RPMI8226 (cell line): ENCODE measurements at regions not wholly inside any gene's neighbourhood (a gene's known extent, or its start where the extent isn't known, plus 50 kb on each side); places are given as distances from the start of the nearest gene placed in this dataset.
"Not testable (repeated sequence)": the region's sequence is repeated elsewhere in the genome, so short reads cannot be mapped to it uniquely, and the experiment has no call there.

Experiments used
- DNase-seq: peaks from one replicate; pipeline ENCODE4 v3.0.0-alpha.2; 2015

DNA sequence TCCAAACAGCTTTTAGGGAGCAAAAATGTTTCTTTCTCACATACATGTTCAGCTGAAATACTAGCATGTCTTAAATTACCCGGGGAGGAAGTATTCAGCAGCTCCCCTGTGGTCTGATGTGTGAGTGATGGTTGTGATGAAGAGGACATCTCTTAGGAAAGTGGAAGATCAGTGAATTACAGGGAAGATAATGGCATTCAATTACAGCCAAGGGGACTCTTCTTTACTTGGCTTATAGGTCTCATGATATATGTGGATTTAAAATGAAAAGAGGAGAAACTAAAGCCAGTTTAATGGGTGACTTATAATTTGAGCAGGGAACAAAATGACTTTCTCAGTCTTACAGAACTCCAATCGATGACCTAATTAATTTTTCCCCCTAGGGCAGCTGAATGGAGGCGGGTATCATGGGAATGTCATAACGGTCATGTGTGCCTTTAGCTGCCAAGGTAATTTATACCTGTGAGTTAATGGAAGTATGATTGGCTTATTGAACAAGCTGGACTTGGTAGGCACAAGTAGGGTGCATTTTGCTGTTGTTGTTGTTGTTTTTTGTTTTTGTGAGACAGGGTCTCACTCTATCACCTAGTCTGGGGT is 198.8 kb downstream of the HIPK3 start:
- no peak for DNase-seq

DNA sequence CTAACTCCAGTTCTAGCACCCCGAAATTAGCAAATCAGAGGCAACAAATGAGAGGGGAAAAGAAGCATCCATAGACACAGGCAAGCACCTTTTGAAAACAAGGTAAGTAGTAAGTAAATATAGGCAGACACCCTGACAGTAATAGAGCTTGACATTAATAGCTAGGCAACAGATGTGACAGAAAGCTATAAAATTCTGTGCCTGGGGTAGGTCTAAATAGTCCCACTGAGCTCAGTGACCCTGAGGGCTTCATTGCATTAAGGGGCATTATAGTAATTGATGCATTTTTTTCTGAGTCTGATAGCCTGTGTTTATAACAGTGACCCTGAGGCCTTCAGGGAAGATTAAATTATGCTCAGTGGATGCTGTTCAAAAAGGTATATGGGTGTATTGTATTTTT is 197.1 kb downstream of the HIPK3 start:
- no peak for DNase-seq

DNA sequence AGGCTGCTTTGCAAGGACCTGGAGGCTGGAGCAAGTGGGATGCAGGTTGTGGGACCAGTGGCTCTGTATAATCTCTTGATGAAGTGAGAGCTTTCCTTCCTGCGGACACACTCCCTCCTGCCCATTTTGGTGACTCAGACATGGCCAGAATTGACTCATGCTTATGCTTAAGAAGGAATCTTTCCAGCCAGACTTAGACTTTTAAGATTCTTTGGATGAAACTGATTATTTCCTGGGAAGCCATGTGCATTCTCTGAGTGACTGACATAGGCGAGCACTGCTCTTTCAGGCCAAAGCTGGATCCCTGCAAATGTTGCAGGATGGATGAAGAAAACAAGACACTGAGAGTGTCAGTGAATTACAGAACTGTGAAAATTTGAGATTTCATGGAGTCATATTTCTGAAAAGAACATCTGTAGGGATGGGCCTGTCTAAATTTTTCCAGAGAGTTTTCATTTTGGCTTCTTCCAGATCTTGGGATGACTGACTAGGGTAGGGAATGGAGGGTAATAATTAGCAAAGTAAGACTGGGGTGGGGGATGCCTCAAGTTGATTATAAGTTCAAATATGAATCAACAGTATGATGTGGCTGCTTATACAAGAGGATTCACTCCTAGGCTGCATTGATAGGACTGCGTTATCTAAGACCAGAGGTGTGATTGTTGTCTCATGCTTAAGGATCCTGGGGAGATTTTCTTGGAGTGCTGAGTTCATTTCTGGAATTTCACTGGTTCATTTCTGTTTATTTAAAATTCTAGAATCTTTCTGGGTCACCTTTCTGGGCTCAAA is 195.8 kb downstream of the HIPK3 start:
- DNase-seq: no peak

DNA sequence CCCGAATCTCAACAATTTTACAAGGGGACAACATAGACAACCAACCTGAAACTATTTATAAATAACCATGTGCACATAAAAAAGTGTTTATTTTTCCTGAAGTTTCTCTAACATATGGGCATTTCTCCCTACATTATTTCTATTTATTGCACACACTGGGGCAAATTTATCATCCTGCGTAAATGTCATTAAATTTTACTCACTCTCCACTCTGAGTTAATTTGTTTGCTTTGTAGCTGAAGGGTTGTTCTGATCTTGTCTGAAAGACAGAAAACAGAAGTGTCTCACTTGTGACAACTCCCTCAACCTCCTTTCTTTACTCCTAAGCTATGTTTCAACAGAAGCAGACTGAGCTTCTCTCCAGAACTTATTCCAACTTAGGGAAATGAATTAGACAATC is 194.2 kb downstream of the HIPK3 start:
- DNase-seq: no peak

DNA sequence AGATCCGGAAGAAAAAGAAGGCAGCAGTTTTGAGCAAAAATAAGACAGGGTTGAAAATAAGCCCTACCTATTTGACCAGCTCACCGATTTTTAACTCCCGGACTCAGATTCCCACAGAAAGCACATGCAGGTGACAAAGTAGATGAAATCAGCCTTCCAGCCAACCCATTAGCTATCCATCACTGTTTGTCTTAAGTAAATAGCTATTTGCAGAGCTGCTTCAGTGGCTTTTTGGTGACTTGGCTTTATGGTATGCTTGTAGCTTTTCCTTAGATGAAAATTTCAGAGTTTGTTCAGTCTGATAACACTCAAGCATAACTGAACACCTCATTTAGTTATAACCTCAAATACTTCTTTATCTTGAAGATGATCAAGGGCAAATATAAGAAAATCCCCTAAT is 192.6 kb downstream of the HIPK3 start:
- DNase-seq: no peak

DNA sequence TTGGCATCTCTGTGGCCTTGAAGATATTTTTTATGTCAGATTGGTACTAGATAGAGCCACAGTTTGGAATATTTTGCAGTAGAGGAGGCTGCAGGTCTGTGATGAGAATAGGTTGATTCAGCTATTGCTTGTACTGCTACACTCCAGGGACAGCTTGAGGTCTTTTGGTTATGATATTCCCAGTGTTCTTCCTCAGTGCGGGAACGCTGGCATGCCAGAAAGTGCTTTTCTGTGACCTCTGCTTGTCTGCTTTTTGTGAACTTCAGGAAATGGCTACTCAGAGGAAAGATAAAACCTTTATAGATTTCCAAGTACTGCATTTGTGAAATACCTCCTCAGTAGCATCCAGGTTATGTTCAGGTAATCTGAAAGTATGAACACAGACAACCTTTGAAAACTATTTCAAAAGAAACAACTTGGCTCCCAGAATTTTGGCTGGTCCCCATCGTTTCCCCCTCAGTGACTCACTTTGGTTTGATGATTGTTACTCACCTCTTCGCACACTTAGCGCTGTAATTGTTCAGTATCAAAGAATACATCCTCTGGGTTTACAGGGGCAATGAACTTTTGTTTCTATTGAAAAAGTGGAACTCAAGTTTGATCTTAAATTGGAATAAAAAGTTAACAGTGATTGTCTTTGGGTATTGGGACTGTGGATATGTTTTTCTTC is 191.4 kb downstream of the HIPK3 start:
- no peak for DNase-seq

DNA sequence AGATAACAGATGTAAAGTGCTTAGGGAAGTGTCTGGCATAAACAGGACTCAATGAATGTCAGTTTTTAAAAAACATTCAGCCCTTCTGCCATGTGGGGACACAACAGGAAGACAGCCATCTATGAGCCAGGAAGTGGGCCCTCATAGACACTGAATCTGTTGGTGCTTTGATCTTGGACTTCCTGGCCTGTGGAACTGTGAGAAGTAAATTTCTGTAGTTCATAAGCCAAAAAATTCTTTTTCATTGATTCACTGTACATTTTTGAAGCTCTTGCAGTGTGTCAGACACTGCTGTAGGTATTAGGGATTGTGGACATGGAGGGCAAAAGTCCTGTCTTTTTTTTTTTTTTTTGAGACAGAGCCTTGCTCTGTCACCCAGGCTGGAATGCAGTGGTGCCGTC is 188.6 kb downstream of the HIPK3 start:
- DNase-seq: no peak

DNA sequence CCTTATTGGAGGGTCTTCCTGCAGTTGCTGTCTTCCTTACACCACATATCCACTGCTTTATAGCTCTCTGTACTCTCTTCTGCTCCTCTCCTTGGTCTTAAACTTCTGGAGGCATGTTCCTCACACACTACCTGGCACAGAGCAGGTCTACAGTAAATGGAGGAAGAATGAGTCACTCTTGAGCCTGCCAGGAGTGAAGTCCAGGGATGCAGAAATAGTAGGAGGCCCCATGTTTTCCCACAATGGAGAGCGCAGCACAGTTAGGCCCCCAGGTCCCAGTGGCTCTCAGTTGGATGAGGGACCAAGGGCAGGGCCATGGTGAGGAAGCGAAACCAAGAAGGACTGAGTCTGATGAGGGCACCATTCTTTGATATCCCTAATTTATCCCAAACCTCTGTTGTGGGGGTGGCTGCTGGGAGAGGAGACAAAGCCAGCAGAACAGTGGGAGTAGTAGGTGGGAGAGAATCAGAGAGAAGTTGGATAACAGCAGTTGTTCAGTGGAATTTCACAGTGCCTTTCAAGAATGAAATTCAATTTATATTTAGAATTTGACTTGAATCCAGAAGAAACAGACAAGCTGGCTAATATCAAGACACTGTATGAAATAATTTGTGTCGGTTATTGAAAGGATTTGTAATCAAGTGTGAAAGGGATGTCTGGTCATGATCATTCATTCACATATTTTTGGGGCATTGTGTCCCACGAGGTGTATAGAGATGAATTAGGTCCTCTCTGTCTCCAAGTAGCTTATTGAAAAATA is 187.8 kb downstream of the HIPK3 start:
- no peak for DNase-seq

DNA sequence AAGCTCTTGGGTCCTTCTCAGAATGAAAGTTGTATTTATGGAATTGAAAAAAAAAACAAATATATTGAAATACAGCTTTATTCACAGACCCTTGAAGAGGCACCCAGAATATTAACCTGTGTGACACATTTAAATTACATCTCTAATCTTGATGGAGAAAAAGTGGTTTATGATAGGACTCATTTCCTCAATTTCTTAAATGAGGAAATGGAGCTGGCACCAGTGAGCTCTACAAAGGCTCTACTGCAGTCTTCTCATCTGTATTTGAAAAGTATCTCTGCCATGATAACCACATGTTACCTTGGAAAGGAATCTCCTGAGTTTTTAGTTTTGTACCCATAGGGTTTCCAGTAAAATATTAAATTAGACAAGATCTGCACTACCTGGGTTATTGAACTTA is 186.5 kb downstream of the HIPK3 start:
- no peak for DNase-seq

DNA sequence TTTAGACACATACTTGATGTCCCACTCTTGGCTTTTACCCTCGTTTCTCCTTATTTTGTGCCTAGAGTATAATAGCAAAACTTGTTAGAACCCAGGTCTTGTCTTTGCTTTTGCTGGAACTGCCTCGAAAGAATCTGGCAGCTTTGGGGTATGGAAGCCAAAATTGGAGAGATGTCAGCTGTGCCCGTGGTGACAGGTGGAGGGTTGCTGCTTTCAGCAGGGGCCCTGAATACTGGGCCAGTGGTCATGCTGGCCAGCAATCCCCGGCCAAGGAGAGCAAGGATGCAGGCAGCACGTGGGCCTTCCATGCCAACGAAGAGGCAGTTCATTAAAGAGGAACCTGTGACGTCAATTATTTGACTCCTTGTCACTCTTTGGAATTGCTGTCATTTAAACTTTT is 181.1 kb downstream of the HIPK3 start:
- no peak for DNase-seq

DNA sequence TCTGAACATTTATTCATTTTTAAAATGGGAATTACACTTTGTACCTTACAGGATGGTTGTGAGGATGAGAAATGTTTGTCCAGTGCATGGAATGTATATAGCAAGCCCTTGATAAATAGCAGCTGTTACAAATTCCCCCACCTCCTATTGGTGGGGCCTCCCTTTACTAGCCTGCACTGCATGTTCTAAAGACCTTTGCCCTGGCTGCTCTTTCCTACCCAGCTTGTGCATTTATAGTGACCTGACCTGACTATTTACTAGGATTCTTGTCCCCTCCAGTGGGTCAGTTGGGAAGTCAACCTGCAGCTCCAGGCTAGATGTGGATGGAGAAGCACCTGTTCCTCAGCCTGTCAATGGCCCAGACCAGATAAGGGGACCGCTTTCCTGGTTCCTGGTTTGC is 180.3 kb downstream of the HIPK3 start:
- no peak for DNase-seq

DNA sequence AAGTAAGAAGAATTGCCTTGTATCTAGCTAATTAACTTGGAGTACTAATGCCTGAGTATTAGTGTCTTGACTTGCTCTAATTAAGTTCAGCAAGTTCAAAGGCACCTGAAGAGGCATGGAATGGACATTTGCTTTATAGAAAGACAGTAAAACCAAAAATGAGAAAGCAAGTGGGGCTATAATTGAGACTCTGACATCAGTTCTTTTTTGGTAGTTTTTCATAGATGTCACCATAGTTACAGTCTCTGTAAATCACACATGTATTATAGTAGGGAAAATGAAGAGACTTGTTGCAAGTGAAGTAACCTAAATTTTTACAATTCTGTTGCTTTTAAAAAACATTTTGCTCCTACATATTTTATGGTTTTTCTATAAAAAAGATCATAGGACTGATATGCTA is 178.0 kb downstream of the HIPK3 start:
- DNase-seq: no peak

DNA sequence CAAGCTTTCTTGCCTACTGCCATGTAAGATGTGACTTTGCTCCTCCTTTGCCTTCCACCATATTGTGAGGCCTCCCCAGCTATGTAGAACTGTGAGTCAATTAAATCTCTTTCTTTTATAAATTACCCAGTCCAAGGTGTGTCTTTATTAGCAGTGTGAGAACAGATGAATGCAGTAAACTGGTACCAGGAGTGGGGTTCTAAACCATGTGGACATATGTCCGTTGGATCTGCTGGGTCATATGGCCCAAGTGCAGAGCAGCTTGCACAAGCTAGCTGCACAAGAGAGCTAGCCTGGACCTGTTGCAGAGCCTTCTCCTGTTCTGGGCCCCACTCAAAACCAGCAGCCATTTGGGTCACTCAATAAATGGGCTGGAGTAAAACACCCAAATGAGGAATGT is 177.1 kb downstream of the HIPK3 start:
- DNase-seq: no peak

DNA sequence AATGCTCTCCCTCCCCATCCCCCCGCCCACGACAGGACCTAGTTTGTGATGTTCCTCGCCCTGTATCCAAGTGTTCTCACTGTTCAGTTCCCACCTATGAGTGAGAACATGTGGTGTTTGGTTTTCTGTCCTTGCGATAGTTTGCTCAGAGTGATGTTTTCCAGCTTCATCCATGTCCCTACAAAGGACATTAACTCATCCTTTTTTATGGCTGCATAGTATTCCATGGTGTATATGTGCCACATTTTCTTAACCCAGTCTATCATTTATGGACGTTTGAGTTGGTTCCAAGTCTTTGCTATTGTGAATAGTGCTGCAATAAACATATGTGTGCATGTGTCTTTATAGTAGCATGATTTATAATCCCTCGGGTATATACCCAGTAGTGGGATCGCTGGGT is 171.3 kb downstream of the HIPK3 start:
- not testable (repeated sequence) for DNase-seq

DNA sequence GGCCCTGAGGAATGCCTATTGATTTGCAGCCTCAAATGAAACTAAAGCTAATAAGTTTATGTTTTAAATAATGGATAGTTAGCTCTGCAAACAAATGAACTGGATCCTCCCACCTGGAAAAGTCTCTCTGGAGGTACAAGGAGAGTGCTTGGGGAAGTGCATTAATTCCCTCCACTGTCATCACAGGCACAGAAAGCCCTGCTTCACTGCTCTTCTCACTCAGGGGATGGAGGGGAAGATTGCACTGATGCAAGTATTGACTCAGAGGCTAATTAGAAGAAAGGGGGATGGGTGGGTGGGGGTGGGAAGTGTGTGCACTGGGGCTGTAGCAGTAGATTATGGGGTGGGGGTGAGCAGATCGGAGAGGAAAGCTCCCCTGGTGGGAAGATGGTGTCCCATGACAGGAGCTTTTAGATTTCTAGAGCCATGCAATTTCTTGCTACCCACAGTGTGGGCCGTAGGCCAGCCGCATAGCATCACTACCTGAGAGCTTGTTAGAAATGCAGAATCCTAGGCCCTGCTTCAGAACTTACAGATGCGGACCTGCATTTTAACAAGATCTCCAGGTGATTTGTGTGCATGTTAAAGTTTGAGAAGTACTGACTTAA is 163.9 kb downstream of the HIPK3 start:
- no peak for DNase-seq

DNA sequence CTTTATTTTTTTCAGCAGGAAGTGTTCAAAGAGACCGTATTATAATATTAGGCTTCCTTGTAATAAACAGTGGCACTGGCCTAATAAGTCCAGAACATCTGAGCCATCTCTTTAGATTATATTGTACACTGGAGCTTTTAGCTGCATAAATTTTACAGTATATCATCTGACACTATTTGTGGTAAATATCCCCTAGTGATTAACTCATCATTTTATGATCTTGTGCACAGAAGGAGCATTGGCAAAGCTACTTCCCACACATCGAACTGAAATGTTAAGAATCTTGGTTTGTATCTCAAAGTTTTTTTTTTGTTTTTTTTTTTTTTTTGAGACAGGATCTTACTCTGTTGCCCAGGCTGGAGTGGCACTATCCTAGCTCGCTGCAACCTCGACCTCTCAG is 162.7 kb downstream of the HIPK3 start:
- DNase-seq: no peak

DNA sequence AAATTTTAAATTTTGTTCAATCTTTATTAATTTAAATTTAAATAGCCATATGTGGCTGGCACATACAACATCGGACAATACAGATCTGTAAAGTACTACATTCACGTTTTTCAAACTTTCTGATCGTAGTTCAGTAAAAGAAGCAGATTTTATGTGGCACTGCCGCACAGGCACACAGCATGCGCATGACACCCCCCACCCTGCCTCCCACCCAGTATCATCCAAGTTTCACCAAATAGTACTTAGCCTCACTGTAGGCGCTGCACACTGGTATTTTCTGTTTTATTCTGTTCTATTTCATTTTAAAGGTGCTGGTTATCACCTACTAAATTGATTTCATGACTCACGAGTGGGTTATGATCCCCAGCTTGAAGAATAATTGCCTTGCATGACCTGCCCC is 159.9 kb downstream of the HIPK3 start:
- no peak for DNase-seq

DNA sequence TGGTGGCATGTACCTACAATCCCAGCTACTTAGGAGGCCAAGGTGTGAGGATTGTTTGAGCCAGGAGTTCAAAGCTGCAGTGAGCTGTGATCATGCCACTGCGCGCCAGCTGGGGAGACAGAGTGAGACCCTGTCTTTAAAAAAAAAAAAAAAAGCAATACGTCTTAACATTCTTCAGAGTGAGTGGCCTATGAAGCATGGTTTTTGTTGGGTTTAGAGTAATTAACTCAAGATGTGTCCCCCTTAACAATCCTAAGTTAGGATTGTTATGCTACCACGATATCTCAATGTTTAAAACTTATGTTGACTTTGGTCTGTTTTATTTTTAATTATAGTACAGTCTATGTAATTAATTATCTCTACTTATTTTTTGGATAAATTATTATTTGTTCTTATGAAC is 156.1 kb downstream of the HIPK3 start:
- DNase-seq: no peak

DNA sequence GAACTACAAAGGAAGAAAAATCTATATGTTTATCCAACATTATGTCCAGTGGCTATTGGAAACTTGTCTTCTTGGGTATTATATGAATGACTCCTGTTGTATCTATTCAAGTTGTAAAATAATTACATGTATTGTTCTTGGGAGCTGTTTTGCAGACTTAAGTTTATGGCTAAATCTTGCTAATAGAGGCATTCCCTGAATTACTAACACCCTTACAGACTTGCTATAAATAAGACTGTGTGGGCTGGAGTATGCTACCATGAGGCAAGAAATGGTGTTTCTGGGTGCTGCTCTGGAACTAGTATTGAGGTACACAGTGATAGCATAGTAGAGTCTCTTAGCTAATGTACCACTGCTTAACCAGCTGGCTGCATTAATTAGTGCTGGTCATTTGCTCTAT is 155.1 kb downstream of the HIPK3 start:
- no peak for DNase-seq

DNA sequence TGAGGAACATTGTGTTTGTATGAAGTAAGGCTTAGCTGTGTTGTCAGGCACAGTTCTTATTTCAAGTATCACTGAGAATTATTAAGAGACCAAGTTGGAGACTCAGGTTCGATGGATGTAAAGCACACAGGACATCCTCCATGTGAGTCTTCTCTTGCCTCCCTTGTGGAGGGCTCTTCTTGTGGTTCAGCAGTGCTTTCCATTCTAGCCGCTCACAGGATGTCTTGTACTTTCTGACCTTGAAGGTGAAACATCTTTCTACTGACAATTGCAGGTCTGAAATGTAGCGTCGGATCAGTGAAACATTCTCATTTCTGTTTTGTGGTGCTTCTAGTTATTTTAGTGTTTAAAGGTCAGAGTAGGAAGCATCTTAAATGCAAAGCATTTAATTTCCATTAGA is 154.6 kb downstream of the HIPK3 start:
- DNase-seq: no peak

DNA sequence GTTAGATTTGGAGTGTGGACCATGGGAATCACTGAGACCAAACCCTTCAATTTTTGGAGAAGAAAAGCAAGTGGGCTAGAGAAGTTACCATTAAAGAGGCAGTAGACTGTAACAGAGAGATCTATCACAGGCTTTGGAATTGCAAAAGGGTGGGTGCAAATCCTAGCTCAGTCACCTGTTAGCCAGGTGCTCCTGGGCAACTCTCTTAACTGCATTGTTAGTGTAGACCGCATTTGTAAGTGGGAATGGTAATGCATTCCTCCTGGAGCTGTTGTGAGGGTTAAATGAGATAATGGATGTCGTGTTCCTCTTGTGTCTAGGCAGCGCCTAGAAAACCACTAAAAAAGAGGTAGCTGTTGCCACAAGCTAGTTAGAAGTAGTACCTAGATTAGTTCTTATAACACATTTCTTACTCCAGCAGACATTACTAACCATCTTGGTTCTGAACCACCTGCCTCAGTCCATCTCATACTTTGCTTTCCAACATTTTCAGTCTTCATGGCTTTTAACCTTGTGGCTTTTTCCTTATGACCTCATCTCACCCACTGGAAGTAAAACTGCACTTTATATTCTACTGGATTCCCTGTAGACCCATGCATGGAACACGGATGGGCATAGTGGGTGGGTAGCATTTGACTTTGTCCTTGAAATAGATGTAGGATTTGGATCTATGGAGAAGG is 153.0 kb downstream of the HIPK3 start:
- no peak for DNase-seq
